ENCODE measurements at regions not wholly inside any gene's neighbourhood (a gene's known extent, or its start where the extent isn't known, plus 50 kb on each side); places are given as distances from the start of the nearest gene placed in this dataset.

GRCh38 chr4:115325836-115326235, 212.4 kb upstream of the NDST4 start:
- Histone ChIP-seq H3K9me3 (ENCODE audit: low read length) (no peaks in the 10 kb centered on the region), H3K79me2 (ENCODE audit: insufficient read depth, low read length) (no peaks in the 10 kb centered on the region), H3K27ac (ENCODE audit: extremely low read length, insufficient read depth, low read length) (no peak overlapping the region), H3K36me3 (replicated peaks in 1 of 2; ENCODE audit: control insufficient read depth in 1 of 2, insufficient read depth in 2 of 2, low read length in 2 of 2) (no peaks in the 10 kb centered on the region), H3K27me3 (ENCODE audit: control insufficient read depth in 1 of 2, insufficient read depth in 2 of 2, low read length in 2 of 2) (no peaks in the 10 kb centered on the region), H3K4me2 (ENCODE audit: low read depth, low read length) (no peak overlapping the region), H3K9ac (ENCODE audit: insufficient read depth, low read depth, low read length) (no peak overlapping the region), H4K20me1 (ENCODE audit: insufficient read depth, low read length) (no peaks in the 10 kb centered on the region), H3K4me3 (replicated peaks in 1 of 3; ENCODE audit: insufficient read depth in 1 of 3, low read depth in 2 of 3, low read length in 3 of 3) (no peak overlapping the region), H3K4me1 (ENCODE audit: insufficient read depth, low read length) (no peaks in the 10 kb centered on the region), H2AFZ (ENCODE audit: low read length) (no peak overlapping the region)
- in situ Hi-C loops (cut with HindIII; ENCODE audit: extremely low pct_ligation_motif_present, low pct_unique_long_range_greater_than_20kb) (no loop called here), intact Hi-C loops (cut with micrococcal nuclease; ENCODE audit: unreplicated experiment) (no loop called here)
- TF ChIP-seq CENPBD1 (CRISPR knock-in tag; IDR thresholded peaks at IDR 0.05; ENCODE audit: borderline replicate concordance, low read depth), result no peak
- FAIRE-seq (no peak), DNase-seq (ENCODE audit: low spot score) (no peak), ATAC-seq (no peak)
- POLR2A ChIA-PET, result no interaction called here
- BruUV-seq (replicated peaks), result no TSS peak
- 0% methylated on average over 2 of the region's 2 CpGs for WGBS (ENCODE audit: low lambda C conversion rate)
- CTCF ChIA-PET (ENCODE audit: low intra/inter-chr PET ratio, low total read pairs), result no interaction called here

GRCh38 chr4:115323106-115323707, 209.8 kb upstream of the NDST4 start:
- Histone ChIP-seq H2AFZ (ENCODE audit: low read length) (no peak overlapping the region), H3K27me3 (ENCODE audit: control insufficient read depth in 1 of 2, insufficient read depth in 2 of 2, low read length in 2 of 2) (no peaks in the 10 kb centered on the region), H4K20me1 (ENCODE audit: insufficient read depth, low read length) (no peaks in the 10 kb centered on the region), H3K36me3 (replicated peaks in 1 of 2; ENCODE audit: control insufficient read depth in 1 of 2, insufficient read depth in 2 of 2, low read length in 2 of 2) (no peaks in the 10 kb centered on the region), H3K9ac (ENCODE audit: insufficient read depth, low read depth, low read length) (no peak overlapping the region), H3K9me3 (ENCODE audit: low read length) (no peaks in the 10 kb centered on the region), H3K27ac (ENCODE audit: extremely low read length, insufficient read depth, low read length) (no peak overlapping the region), H3K4me2 (ENCODE audit: low read depth, low read length) (no peak overlapping the region), H3K79me2 (ENCODE audit: insufficient read depth, low read length) (no peaks in the 10 kb centered on the region), H3K4me1 (ENCODE audit: insufficient read depth, low read length) (no peaks in the 10 kb centered on the region), H3K4me3 (replicated peaks in 1 of 3; ENCODE audit: insufficient read depth in 1 of 3, low read depth in 2 of 3, low read length in 3 of 3) (no peak overlapping the region)
- CTCF ChIA-PET (ENCODE audit: low intra/inter-chr PET ratio, low total read pairs), result no interaction called here
- DNase-seq (ENCODE audit: low spot score) (no peak), ATAC-seq (no peak), FAIRE-seq (no peak)
- WGBS (ENCODE audit: low lambda C conversion rate), result 1% methylated on average over 4 of the region's 4 CpGs
- intact Hi-C loops (cut with micrococcal nuclease; ENCODE audit: unreplicated experiment), result no loop called here
- TF ChIP-seq ZNF296 (CRISPR knock-in tag; conservative IDR thresholded peaks at IDR 0.05), result no peak
- no TSS peak for BruUV-seq (replicated peaks)
- POLR2A ChIA-PET, result no interaction called here
- in situ Hi-C loops (cut with HindIII; ENCODE audit: extremely low pct_ligation_motif_present, low pct_unique_long_range_greater_than_20kb), result no loop called here

All from HepG2 (cell line).